WTC11 (cell line): ENCODE measurements at regions not wholly inside any gene's neighbourhood (a gene's known extent, or its start where the extent isn't known, plus 50 kb on each side); places are given as distances from the start of the nearest gene placed in this dataset.

Experiments used
- ATAC-seq: fragments of 200-7000 bp; cut with Tn5 transposase; 2 replicates; pipeline ENCODE4 v1.10.0; 2021; ENCODE audit warnings: mild to moderate bottlenecking, moderate library complexity
- CTCF ChIA-PET: fragments of 300-600 bp; sonication (Branson Sonifier 250); formaldehyde crosslinking; loops from one replicate; lab custom pipeline; 2021; ENCODE audit warnings: antibody characterized with exemption; lab: Charles Lee
- POLR2A ChIA-PET: fragments of 350-600 bp; sonication (Branson Sonifier 250); formaldehyde crosslinking; loops from one replicate; lab custom pipeline; 2021; ENCODE audit warnings: antibody characterized with exemption; lab: Charles Lee
- DNase-seq: peaks from one replicate; pipeline ENCODE4 v3.0.0; 2021; ENCODE audit warnings: low spot score
- H3K27ac Mint-ChIP-seq: 2 replicates; pipeline ENCODE4 v1.8.0; 2021; ENCODE audit warnings: mixed read lengths
- H3K27me3 Mint-ChIP-seq: 2 replicates; pipeline ENCODE4 v1.8.0; 2021; ENCODE audit warnings: low read depth, mild to moderate bottlenecking, moderate library complexity, mixed read lengths
- H3K36me3 Mint-ChIP-seq: 2 replicates; pipeline ENCODE4 v1.8.0; 2021; ENCODE audit warnings: mixed read lengths
- H3K4me1 Mint-ChIP-seq: 2 replicates; pipeline ENCODE4 v1.8.0; 2022; ENCODE audit warnings: mixed read lengths
- H3K4me3 Mint-ChIP-seq: 2 replicates; pipeline ENCODE4 v1.8.0; 2021; ENCODE audit warnings: mild to moderate bottlenecking, moderate library complexity, mixed read lengths
- H3K9me3 Mint-ChIP-seq: 2 replicates; pipeline ENCODE4 v1.8.0; 2021; ENCODE audit warnings: mixed read lengths
- CREB1 ChIP-seq: sonication (generic); formaldehyde crosslinking; IDR thresholded peaks from 2 replicates; pipeline ENCODE4 v1.8.0; 2023; ENCODE audit warnings: mild to moderate bottlenecking, missing genetic modification reagents
- ELF4 ChIP-seq: sonication (generic); formaldehyde crosslinking; IDR thresholded peaks from 2 replicates; pipeline ENCODE4 v1.8.1; 2022; ENCODE audit warnings: low read depth, mild to moderate bottlenecking, moderate library complexity, missing genetic modification reagents
- GTF2I ChIP-seq: fragments of 250-450 bp; sonication (Bioruptor Pico); conservative IDR thresholded peaks from 2 replicates; pipeline ENCODE4 v1.4.0; 2021; ENCODE audit warnings: mild to moderate bottlenecking
- HMGA2 ChIP-seq: fragments of 250-450 bp; sonication (Bioruptor Pico); IDR thresholded peaks from 2 replicates; pipeline ENCODE4 v1.4.0; 2021; ENCODE audit warnings: mild to moderate bottlenecking, moderate library complexity
- IRF2 ChIP-seq: sonication (generic); formaldehyde crosslinking; IDR thresholded peaks from 2 replicates; pipeline ENCODE4 v1.8.0; 2022; ENCODE audit warnings: low read depth, missing genetic modification reagents, borderline replicate concordance
- RELA ChIP-seq: sonication (generic); formaldehyde crosslinking; IDR thresholded peaks from 2 replicates; pipeline ENCODE4 v1.8.1; 2022; ENCODE audit warnings: missing genetic modification reagents, mild to moderate bottlenecking, borderline replicate concordance
- TEAD1 ChIP-seq: sonication (generic); formaldehyde crosslinking; IDR thresholded peaks from 2 replicates; pipeline ENCODE4 v1.8.0; 2022; ENCODE audit warnings: mild to moderate bottlenecking, missing genetic modification reagents
- ZNF232 ChIP-seq: sonication (generic); formaldehyde crosslinking; IDR thresholded peaks from 2 replicates; pipeline ENCODE4 v1.8.0; 2022; ENCODE audit warnings: mild to moderate bottlenecking, missing genetic modification reagents
- ZNF263 ChIP-seq: sonication (generic); formaldehyde crosslinking; IDR thresholded peaks from 2 replicates; pipeline ENCODE4 v1.8.1; 2022; ENCODE audit warnings: low read depth, mild to moderate bottlenecking, moderate library complexity, missing genetic modification reagents
- ZNF423 ChIP-seq: fragments of 250-450 bp; sonication (Bioruptor Pico); IDR thresholded peaks from 2 replicates; pipeline ENCODE4 v2.1.2; 2022; ENCODE audit warnings: mild to moderate bottlenecking, moderate library complexity
- ZNF671 ChIP-seq: fragments of 250-450 bp; sonication (Bioruptor Pico); IDR thresholded peaks from 2 replicates; pipeline ENCODE4 v1.8.0; 2021; ENCODE audit warnings: mild to moderate bottlenecking
- TF ChIP-seq, protein P1 (sequence below): fragments of 250-450 bp; sonication (Bioruptor Pico); IDR thresholded peaks from 2 replicates; pipeline ENCODE4 v1.9.0; 2021; ENCODE audit warnings: mild to moderate bottlenecking, borderline replicate concordance
- TF ChIP-seq, protein P2 (sequence below): fragments of 250-450 bp; sonication (Bioruptor Pico); IDR thresholded peaks from 2 replicates; pipeline ENCODE4 v1.9.0; 2021; ENCODE audit warnings: moderate library complexity, mild to moderate bottlenecking, inconsistent platforms, borderline replicate concordance
- TF ChIP-seq, protein P3 (sequence below): sonication (generic); formaldehyde crosslinking; IDR thresholded peaks from 2 replicates; pipeline ENCODE4 v1.8.0; 2022; ENCODE audit warnings: mild to moderate bottlenecking, missing genetic modification reagents
- TF ChIP-seq, protein P4 (sequence below): sonication (generic); formaldehyde crosslinking; IDR thresholded peaks from 2 replicates; pipeline ENCODE4 v1.8.0; 2023; ENCODE audit warnings: missing genetic modification reagents
- TF ChIP-seq, protein P5 (sequence below): sonication (generic); formaldehyde crosslinking; IDR thresholded peaks from 2 replicates; pipeline ENCODE4 v1.8.0; 2022; ENCODE audit warnings: mild to moderate bottlenecking, missing genetic modification reagents
- TF ChIP-seq, protein P6 (sequence below): sonication (generic); formaldehyde crosslinking; IDR thresholded peaks from 2 replicates; pipeline ENCODE4 v1.8.1; 2023; ENCODE audit warnings: mild to moderate bottlenecking, missing genetic modification reagents, moderate library complexity
- TF ChIP-seq, protein P7 (sequence below): sonication (generic); formaldehyde crosslinking; IDR thresholded peaks from 2 replicates; pipeline ENCODE4 v1.8.1; 2023; ENCODE audit warnings: mild to moderate bottlenecking, missing genetic modification reagents, borderline replicate concordance
- TF ChIP-seq, protein P8 (sequence below): fragments of 250-450 bp; sonication (Bioruptor Pico); IDR thresholded peaks from 2 replicates; pipeline ENCODE4 v1.9.0; 2021; ENCODE audit warnings: mild to moderate bottlenecking
- TF ChIP-seq, protein P9 (sequence below): sonication (generic); formaldehyde crosslinking; IDR thresholded peaks from 2 replicates; pipeline ENCODE4 v1.8.1; 2023; ENCODE audit warnings: mild to moderate bottlenecking, missing genetic modification reagents, moderate library complexity

DNA sequence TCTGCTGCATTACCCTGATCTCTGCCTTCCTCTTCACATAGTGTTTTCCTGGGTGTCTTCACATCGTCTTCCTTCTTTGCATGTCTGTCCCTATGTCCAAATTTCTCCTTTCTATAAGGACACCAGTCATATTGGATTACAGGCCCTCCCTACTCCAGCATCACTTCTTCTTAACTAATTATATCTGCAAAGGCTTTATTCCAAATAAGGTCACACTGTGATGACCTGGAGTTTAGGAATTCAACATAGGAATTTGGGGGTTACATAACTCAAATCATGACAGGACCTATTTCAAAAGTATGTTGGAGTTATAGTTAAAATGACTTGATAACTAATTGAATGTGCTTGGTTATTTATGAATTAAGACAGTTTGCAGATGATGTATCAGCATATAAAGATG is 490.5 kb upstream of the ERCC4 start:
- ATAC-seq (no peak), DNase-seq (no peak)
- no peak overlapping the region for H3K4me3 Mint-ChIP-seq
- peaks cover 18% of the 10 kb centered on the region for H3K36me3 Mint-ChIP-seq
- peaks cover 16% of the 10 kb centered on the region for H3K4me1 Mint-ChIP-seq
- no peak overlapping the region for H3K27ac Mint-ChIP-seq
- TF ChIP-seq HMGA2 (CRISPR knock-in tag) (no peak), ZNF423 (CRISPR knock-in tag) (no peak), ZNF263 (CRISPR knock-in tag) (no peak), IRF2 (CRISPR knock-in tag) (no peak), RELA (no peak)
- TF ChIP-seq, protein P1, sequence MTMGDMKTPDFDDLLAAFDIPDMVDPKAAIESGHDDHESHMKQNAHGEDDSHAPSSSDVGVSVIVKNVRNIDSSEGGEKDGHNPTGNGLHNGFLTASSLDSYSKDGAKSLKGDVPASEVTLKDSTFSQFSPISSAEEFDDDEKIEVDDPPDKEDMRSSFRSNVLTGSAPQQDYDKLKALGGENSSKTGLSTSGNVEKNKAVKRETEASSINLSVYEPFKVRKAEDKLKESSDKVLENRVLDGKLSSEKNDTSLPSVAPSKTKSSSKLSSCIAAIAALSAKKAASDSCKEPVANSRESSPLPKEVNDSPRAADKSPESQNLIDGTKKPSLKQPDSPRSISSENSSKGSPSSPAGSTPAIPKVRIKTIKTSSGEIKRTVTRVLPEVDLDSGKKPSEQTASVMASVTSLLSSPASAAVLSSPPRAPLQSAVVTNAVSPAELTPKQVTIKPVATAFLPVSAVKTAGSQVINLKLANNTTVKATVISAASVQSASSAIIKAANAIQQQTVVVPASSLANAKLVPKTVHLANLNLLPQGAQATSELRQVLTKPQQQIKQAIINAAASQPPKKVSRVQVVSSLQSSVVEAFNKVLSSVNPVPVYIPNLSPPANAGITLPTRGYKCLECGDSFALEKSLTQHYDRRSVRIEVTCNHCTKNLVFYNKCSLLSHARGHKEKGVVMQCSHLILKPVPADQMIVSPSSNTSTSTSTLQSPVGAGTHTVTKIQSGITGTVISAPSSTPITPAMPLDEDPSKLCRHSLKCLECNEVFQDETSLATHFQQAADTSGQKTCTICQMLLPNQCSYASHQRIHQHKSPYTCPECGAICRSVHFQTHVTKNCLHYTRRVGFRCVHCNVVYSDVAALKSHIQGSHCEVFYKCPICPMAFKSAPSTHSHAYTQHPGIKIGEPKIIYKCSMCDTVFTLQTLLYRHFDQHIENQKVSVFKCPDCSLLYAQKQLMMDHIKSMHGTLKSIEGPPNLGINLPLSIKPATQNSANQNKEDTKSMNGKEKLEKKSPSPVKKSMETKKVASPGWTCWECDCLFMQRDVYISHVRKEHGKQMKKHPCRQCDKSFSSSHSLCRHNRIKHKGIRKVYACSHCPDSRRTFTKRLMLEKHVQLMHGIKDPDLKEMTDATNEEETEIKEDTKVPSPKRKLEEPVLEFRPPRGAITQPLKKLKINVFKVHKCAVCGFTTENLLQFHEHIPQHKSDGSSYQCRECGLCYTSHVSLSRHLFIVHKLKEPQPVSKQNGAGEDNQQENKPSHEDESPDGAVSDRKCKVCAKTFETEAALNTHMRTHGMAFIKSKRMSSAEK (CRISPR knock-in tag) = no peak
- TF ChIP-seq, protein P2, sequence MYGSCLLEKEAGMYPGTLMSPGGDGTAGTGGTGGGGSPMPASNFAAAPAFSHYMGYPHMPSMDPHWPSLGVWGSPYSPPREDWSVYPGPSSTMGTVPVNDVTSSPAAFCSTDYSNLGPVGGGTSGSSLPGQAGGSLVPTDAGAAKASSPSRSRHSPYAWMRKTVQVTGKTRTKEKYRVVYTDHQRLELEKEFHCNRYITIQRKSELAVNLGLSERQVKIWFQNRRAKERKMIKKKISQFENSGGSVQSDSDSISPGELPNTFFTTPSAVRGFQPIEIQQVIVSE = no peak
- TF ChIP-seq, protein P3, sequence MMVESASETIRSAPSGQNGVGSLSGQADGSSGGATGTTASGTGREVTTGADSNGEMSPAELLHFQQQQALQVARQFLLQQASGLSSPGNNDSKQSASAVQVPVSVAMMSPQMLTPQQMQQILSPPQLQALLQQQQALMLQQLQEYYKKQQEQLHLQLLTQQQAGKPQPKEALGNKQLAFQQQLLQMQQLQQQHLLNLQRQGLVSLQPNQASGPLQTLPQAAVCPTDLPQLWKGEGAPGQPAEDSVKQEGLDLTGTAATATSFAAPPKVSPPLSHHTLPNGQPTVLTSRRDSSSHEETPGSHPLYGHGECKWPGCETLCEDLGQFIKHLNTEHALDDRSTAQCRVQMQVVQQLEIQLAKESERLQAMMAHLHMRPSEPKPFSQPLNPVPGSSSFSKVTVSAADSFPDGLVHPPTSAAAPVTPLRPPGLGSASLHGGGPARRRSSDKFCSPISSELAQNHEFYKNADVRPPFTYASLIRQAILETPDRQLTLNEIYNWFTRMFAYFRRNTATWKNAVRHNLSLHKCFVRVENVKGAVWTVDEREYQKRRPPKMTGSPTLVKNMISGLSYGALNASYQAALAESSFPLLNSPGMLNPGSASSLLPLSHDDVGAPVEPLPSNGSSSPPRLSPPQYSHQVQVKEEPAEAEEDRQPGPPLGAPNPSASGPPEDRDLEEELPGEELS (CRISPR knock-in tag) = no peak
- TF ChIP-seq, protein P4, sequence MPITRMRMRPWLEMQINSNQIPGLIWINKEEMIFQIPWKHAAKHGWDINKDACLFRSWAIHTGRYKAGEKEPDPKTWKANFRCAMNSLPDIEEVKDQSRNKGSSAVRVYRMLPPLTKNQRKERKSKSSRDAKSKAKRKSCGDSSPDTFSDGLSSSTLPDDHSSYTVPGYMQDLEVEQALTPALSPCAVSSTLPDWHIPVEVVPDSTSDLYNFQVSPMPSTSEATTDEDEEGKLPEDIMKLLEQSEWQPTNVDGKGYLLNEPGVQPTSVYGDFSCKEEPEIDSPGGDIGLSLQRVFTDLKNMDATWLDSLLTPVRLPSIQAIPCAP = no peak
- TF ChIP-seq, protein P5, sequence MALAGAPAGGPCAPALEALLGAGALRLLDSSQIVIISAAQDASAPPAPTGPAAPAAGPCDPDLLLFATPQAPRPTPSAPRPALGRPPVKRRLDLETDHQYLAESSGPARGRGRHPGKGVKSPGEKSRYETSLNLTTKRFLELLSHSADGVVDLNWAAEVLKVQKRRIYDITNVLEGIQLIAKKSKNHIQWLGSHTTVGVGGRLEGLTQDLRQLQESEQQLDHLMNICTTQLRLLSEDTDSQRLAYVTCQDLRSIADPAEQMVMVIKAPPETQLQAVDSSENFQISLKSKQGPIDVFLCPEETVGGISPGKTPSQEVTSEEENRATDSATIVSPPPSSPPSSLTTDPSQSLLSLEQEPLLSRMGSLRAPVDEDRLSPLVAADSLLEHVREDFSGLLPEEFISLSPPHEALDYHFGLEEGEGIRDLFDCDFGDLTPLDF (CRISPR knock-in tag) = no peak
- TF ChIP-seq, protein P6, sequence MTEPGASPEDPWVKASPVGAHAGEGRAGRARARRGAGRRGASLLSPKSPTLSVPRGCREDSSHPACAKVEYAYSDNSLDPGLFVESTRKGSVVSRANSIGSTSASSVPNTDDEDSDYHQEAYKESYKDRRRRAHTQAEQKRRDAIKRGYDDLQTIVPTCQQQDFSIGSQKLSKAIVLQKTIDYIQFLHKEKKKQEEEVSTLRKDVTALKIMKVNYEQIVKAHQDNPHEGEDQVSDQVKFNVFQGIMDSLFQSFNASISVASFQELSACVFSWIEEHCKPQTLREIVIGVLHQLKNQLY (CRISPR knock-in tag) = no peak
- no peaks in the 10 kb centered on the region for H3K27me3 Mint-ChIP-seq
- H3K9me3 Mint-ChIP-seq = peaks cover 23% of the 10 kb centered on the region
- CTCF ChIA-PET = no interaction called here
- POLR2A ChIA-PET = no interaction called here

DNA sequence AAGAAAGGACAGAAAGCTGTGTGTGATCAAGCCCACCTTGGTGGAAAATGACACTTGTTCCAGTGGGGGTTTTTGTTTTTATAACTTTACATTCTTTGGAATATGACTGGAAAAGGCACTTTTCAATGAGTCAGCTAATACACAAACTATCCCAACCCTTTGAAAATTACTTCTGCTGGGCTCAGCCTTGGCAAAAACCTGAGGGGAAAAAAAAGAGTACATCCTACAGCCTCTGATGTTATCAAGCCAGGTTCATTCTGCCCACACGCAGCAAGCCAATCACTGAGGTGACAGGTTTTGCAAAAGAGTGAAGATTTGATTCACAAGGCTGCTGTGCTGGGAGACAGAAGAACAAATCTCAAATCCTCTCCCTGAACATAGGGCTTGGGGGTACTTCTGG is 484.5 kb upstream of the ERCC4 start:
- H3K36me3 Mint-ChIP-seq = no peaks in the 10 kb centered on the region
- DNase-seq (no peak), ATAC-seq (no peak)
- H3K9me3 Mint-ChIP-seq = peaks cover 9% of the 10 kb centered on the region; the same call in 1 of the 2 replicates
- H3K27ac Mint-ChIP-seq = peak overlapping the region; percentile 4
- no peak overlapping the region for H3K4me3 Mint-ChIP-seq
- no peaks in the 10 kb centered on the region for H3K27me3 Mint-ChIP-seq
- ChIA-PET CTCF (interaction anchor here (0.6 to 1.5 kb wide), 7 partner anchors 9 to 537 kb away, joined by 3 read pairs; no protein-coding TSS in a partner anchor), POLR2A (no interaction called here)
- peaks cover 45% of the 10 kb centered on the region for H3K4me1 Mint-ChIP-seq
- TF ChIP-seq, protein P7, sequence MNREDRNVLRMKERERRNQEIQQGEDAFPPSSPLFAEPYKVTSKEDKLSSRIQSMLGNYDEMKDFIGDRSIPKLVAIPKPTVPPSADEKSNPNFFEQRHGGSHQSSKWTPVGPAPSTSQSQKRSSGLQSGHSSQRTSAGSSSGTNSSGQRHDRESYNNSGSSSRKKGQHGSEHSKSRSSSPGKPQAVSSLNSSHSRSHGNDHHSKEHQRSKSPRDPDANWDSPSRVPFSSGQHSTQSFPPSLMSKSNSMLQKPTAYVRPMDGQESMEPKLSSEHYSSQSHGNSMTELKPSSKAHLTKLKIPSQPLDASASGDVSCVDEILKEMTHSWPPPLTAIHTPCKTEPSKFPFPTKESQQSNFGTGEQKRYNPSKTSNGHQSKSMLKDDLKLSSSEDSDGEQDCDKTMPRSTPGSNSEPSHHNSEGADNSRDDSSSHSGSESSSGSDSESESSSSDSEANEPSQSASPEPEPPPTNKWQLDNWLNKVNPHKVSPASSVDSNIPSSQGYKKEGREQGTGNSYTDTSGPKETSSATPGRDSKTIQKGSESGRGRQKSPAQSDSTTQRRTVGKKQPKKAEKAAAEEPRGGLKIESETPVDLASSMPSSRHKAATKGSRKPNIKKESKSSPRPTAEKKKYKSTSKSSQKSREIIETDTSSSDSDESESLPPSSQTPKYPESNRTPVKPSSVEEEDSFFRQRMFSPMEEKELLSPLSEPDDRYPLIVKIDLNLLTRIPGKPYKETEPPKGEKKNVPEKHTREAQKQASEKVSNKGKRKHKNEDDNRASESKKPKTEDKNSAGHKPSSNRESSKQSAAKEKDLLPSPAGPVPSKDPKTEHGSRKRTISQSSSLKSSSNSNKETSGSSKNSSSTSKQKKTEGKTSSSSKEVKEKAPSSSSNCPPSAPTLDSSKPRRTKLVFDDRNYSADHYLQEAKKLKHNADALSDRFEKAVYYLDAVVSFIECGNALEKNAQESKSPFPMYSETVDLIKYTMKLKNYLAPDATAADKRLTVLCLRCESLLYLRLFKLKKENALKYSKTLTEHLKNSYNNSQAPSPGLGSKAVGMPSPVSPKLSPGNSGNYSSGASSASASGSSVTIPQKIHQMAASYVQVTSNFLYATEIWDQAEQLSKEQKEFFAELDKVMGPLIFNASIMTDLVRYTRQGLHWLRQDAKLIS (CRISPR knock-in tag) = no peak
- TF ChIP-seq, protein P8, sequence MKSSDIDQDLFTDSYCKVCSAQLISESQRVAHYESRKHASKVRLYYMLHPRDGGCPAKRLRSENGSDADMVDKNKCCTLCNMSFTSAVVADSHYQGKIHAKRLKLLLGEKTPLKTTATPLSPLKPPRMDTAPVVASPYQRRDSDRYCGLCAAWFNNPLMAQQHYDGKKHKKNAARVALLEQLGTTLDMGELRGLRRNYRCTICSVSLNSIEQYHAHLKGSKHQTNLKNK (CRISPR knock-in tag) = no peak
- TF ChIP-seq ZNF232 (CRISPR knock-in tag) = no peak
- TF ChIP-seq, protein P9, sequence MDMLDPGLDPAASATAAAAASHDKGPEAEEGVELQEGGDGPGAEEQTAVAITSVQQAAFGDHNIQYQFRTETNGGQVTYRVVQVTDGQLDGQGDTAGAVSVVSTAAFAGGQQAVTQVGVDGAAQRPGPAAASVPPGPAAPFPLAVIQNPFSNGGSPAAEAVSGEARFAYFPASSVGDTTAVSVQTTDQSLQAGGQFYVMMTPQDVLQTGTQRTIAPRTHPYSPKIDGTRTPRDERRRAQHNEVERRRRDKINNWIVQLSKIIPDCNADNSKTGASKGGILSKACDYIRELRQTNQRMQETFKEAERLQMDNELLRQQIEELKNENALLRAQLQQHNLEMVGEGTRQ (CRISPR knock-in tag) = no peak
- TF ChIP-seq ZNF671 (CRISPR knock-in tag) = no peak
- TF ChIP-seq CREB1 (CRISPR knock-in tag) = no peak
- no peak for TF ChIP-seq TEAD1
- TF ChIP-seq GTF2I (CRISPR knock-in tag) = no peak
- TF ChIP-seq ELF4 (CRISPR knock-in tag) = no peak
